K562 (cell line): ENCODE measurements at regions not wholly inside any gene's neighbourhood (a gene's known extent, or its start where the extent isn't known, plus 50 kb on each side); places are given as distances from the start of the nearest gene placed in this dataset.
A peak's percentile ranks its signal among the peaks of the same experiment; 100 is the strongest.

Experiments
- ATAC-seq: fragments of 200-7000 bp; cut with Tn5 transposase; 3 replicates; pipeline ENCODE4 v1.9.1; 2020; ENCODE audit warnings: moderate library complexity
- BruUV-seq: library from RNA; stranded (reverse); fragments of 400-500 nt; replicated peaks from 2 replicates; lab custom pipeline; 2021; lab: Mats Ljungman, UMichigan
- CTCF ChIA-PET: fragments of 300-600 bp; formaldehyde crosslinking; extraction: SDS; loops from one replicate; lab custom pipeline; 2021; ENCODE audit warnings: low intra/inter-chr PET ratio; lab: Yijun Ruan, JAX
- POLR2A ChIA-PET: fragments of 300-600, 350-650 bp; sonication (Branson Sonifier 250); formaldehyde crosslinking; extraction: SDS; loops from one replicate; lab custom pipeline; 2021; ENCODE audit warnings: antibody characterized with exemption, inconsistent platforms; lab: Yijun Ruan, JAX
- DNase-seq, 4 experiments: peaks; one replicate each; pipeline versions ENCODE4 v3.0.0 to v3.0.0-alpha.2; 2011 to 2018; ENCODE audit warnings: low spot score in 3 of 4, mixed read lengths in 3 of 4; ENCODE audit errors: extremely low read depth in 1 of 4
- FAIRE-seq: peaks from 2 replicates; lab custom pipeline; 2011; peaks lifted over from hg19 to GRCh38; lab: Jason Lieb, UNC
- H2AFZ ChIP-seq: 2 replicates; pipeline ENCODE4 v1.6.0; 2011; ENCODE audit warnings: low read depth, low read length, control low read depth, inconsistent platforms
- H3K27ac ChIP-seq: fragments of 200-600 bp; 3 replicates; pipeline ENCODE4 v1.8.0; 2011; ENCODE audit warnings: low read depth, mild to moderate bottlenecking, control low read depth, inconsistent platforms, low read length, moderate library complexity, mixed read lengths; ENCODE audit errors: extremely low read depth
- H3K27me3 ChIP-seq, 2 experiments: fragments of 300-600 bp in 1 of 2; 2 replicates in 1 of 2; 3 replicates in 1 of 2; pipeline versions ENCODE4 v1.6.0 to v1.8.0; 2011; ENCODE audit warnings: inconsistent platforms in 2 of 2, low read length in 2 of 2, mild to moderate bottlenecking in 1 of 2, mixed read lengths in 1 of 2, moderate library complexity in 1 of 2; ENCODE audit not compliant: control insufficient read depth in 2 of 2, insufficient read depth in 2 of 2
- H3K36me3 ChIP-seq: fragments of 300-600 bp; 3 replicates; pipeline ENCODE4 v1.8.0; 2011; ENCODE audit warnings: mild to moderate bottlenecking, low read length, inconsistent platforms; ENCODE audit not compliant: control insufficient read depth, insufficient read depth
- H3K4me1 ChIP-seq, 2 experiments: fragments of 200-600 bp in 1 of 2; replicated peaks in 1 of 2; 2 replicates in 1 of 2; 3 replicates in 1 of 2; pipeline versions ENCODE4 v1.5.1 to v1.8.0; 2011; ENCODE audit warnings: inconsistent platforms in 2 of 2, low read length in 2 of 2, mild to moderate bottlenecking in 1 of 2, mixed read lengths in 1 of 2, moderate library complexity in 1 of 2; ENCODE audit not compliant: control insufficient read depth in 2 of 2, insufficient read depth in 2 of 2
- H3K4me2 ChIP-seq: 2 replicates; pipeline ENCODE4 v1.6.1; 2011; ENCODE audit warnings: low read length, control low read depth, inconsistent platforms, mixed read lengths; ENCODE audit not compliant: insufficient read depth
- H3K4me3 ChIP-seq: fragments of 200-600 bp; sonication (generic), shearing (Covaris generic); 2 replicates; pipeline ENCODE4 v1.5.1; 2016; ENCODE audit warnings: control low read depth, inconsistent platforms
- H3K79me2 ChIP-seq: fragments of 200-600 bp; 3 replicates; pipeline ENCODE4 v1.8.0; 2011; ENCODE audit warnings: low read length, inconsistent platforms; ENCODE audit not compliant: control insufficient read depth, insufficient read depth
- H3K9ac ChIP-seq, 2 experiments: 2 replicates each; pipeline versions ENCODE4 v1.6.0 to v1.6.1; 2011; ENCODE audit warnings: low read depth in 2 of 2, low read length in 2 of 2, control low read depth in 1 of 2, inconsistent platforms in 1 of 2, mild to moderate bottlenecking in 1 of 2, mixed read lengths in 1 of 2; ENCODE audit not compliant: insufficient read depth in 1 of 2
- H3K9me1 ChIP-seq: one replicate; pipeline ENCODE4 v1.6.0; 2011; ENCODE audit warnings: inconsistent platforms, mild to moderate bottlenecking, low read length, moderate library complexity; ENCODE audit not compliant: control insufficient read depth, insufficient read depth
- H3K9me3 ChIP-seq: replicated peaks from 2 replicates; pipeline ENCODE4 v1.5.1; 2011; ENCODE audit warnings: low read depth, low read length, inconsistent platforms; ENCODE audit not compliant: control insufficient read depth, insufficient read depth
- H4K20me1 ChIP-seq: replicated peaks from 2 replicates; pipeline ENCODE4 v1.6.1; 2011; ENCODE audit warnings: low read length, inconsistent platforms, mixed read lengths; ENCODE audit not compliant: control insufficient read depth, insufficient read depth
- BRD4 ChIP-seq: fragments of 200-600 bp; sonication (generic); IDR thresholded peaks from 2 replicates; pipeline ENCODE4 v1.6.1; 2017; ENCODE audit warnings: inconsistent platforms
- CEBPB ChIP-seq: fragments of 450-650 bp; IDR thresholded peaks from 2 replicates; pipeline ENCODE4 v1.6.1; 2016; ENCODE audit warnings: missing genetic modification characterization, missing compliant biosample characterization
- CEBPG ChIP-seq, 3 experiments: fragments of 200-800 bp in 1 of 3; sonication (Bioruptor generic) in 1 of 3; sonication (generic) in 1 of 3; formaldehyde crosslinking in 1 of 3; IDR thresholded peaks in 2 of 3; conservative IDR thresholded peaks in 1 of 3; 2 replicates each; pipeline versions ENCODE4 v1.6.1 to v1.8.0; 2016 to 2022; ENCODE audit warnings: missing compliant biosample characterization in 2 of 3, missing genetic modification characterization in 2 of 3, mild to moderate bottlenecking in 1 of 3, missing genetic modification reagents in 1 of 3
- FIP1L1 ChIP-seq: fragments of 200-400 bp; formaldehyde crosslinking; IDR thresholded peaks from 2 replicates; pipeline ENCODE4 v1.6.1; 2018; ENCODE audit warnings: mild to moderate bottlenecking, low read depth, low read length; ENCODE audit not compliant: poor library complexity, severe bottlenecking
- HDGF ChIP-seq: fragments of 450-650 bp; IDR thresholded peaks from 2 replicates; pipeline ENCODE4 v1.6.1; 2016
- MTF1 ChIP-seq: fragments of 250-450 bp; sonication (Bioruptor Pico); IDR thresholded peaks from 2 replicates; pipeline ENCODE4 v1.9.0; 2021; ENCODE audit warnings: moderate library complexity, mild to moderate bottlenecking, inconsistent platforms, borderline replicate concordance
- TGIF2 ChIP-seq: sonication (generic); formaldehyde crosslinking; IDR thresholded peaks from 2 replicates; pipeline ENCODE4 v1.8.1; 2022; ENCODE audit warnings: mild to moderate bottlenecking, missing genetic modification reagents, moderate library complexity
- ZKSCAN8 ChIP-seq: fragments of 200-800 bp; sonication (Bioruptor generic); IDR thresholded peaks from 2 replicates; pipeline ENCODE4 v1.6.1; 2016; ENCODE audit warnings: missing genetic modification characterization, missing compliant biosample characterization
- ZNF444 ChIP-seq: fragments of 250-450 bp; sonication (Bioruptor Pico); IDR thresholded peaks from 2 replicates; pipeline ENCODE4 v1.4.0; 2020; ENCODE audit warnings: mild to moderate bottlenecking, moderate library complexity
- ZNF766 ChIP-seq: fragments of 200-800 bp; sonication (Bioruptor generic); conservative IDR thresholded peaks from 2 replicates; pipeline ENCODE4 v1.6.1; 2016; ENCODE audit warnings: missing genetic modification characterization, missing compliant biosample characterization
- WGBS: fragments of 100-300 bp; shearing (Covaris generic); methylation state at CpG from one replicate; pipeline ENCODE4 v1.1.6; 2016; ENCODE audit warnings: low coverage, mixed read lengths; ENCODE audit not compliant: insufficient coverage; ENCODE audit errors: missing lambda C conversion rate; 5-methylcytosine and 5-hydroxymethylcytosine counted together
- in situ Hi-C: fragments of 300-500 bp; cut with MboI; formaldehyde crosslinking; loops from 4 replicates; pipeline ENCODE4 v1.15.0; 2018; ENCODE audit warnings: inconsistent platforms, mixed read lengths
- intact Hi-C: fragments of 100-400 bp; cut with micrococcal nuclease; formaldehyde crosslinking; loops from 2 replicates; pipeline ENCODE4 v1.14.2; 2022

DNA sequence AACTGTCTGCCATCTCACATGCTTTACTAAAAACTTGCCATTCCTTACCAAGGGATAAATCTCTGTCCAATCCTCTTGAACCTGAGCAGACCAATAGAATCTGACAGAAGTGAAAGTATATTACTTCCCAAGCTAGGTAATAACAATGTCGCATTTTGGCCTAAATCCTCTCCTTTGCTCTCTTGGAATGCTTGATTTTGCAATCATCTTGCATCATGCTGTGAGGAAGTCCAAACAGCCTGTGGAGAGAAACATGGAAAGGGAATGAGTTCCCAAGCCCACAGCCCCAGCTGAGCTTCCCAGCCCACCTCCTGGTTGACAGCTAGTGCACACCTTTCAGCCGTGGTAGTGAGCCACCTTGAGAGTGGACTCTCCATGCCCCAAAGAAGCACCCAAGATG is 540.6 kb downstream of the STK39 start (continued):
- TF ChIP-seq ZNF766 (no peak), TGIF2 (CRISPR knock-in tag) (no peak), MTF1 (no peak)

DNA sequence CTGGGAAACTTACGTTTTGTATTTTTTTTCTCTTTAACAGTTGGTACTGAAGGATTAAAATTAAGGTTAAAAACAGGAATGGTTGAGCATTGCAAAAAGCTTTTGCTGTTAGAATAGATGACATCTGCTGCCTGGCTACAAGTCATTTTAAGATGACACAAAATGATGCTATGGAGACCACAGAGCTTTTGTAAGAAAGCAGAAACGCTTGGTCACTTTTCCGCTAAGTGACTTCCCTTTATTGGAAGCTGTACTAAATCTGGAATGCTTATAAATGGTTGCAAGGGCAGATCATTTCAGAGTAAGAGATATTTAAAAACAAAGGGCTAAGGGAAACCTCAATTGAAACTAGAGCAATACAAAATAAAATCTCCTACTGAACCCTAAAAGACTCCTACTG is 544.0 kb downstream of the STK39 start:
- Histone ChIP-seq H3K9ac (no peak overlapping the region), H4K20me1 (no peaks in the 10 kb centered on the region), H3K9me1 (no peaks in the 10 kb centered on the region), H3K36me3 (no peaks in the 10 kb centered on the region), H3K79me2 (no peaks in the 10 kb centered on the region), H3K4me2 (no peak overlapping the region), H2AFZ (no peak overlapping the region), H3K9me3 (no peaks in the 10 kb centered on the region), H3K4me1 (no peaks in the 10 kb centered on the region), H3K4me3 (no peak overlapping the region), H3K27me3 (no peaks in the 10 kb centered on the region), H3K27ac (no peak overlapping the region)
- in situ Hi-C loops, result no loop called here
- ChIA-PET POLR2A (interaction anchor here (0.7 kb wide), 1 partner anchor 932 kb away, joined by 3 read pairs; no protein-coding TSS in a partner anchor), CTCF (no interaction called here)
- WGBS, result 0% methylated on average over 3 of the region's 3 CpGs
- intact Hi-C loops, result no loop called here
- ATAC-seq (no peak), DNase-seq (no peak), FAIRE-seq (no peak)
- no TSS peak for BruUV-seq
- no peak for TF ChIP-seq BRD4
- TF ChIP-seq FIP1L1, result no peak

DNA sequence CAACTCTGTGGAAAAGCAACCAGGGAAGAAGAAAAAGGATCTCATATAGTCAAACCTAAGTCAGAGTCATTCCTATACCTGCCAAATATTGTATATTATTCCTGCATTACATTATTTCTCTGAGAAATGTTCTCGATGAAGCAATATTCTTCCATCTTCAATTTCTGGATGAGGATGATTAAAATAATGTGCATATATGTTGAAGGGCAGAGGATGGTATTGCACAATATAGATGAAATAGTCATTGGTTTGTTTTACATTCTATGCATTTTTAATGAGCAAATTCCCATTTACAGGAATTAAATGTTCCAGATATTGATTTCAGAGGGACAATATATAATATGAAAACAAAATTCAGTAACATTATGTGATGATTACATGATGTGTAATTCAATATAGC is 545.2 kb downstream of the STK39 start:
- DNase-seq (no peak), FAIRE-seq (no peak), ATAC-seq (no peak)
- H2AFZ ChIP-seq, result no peak overlapping the region
- H3K4me1 ChIP-seq, result no peaks in the 10 kb centered on the region
- H3K27ac ChIP-seq, result no peak overlapping the region
- ChIA-PET POLR2A (no interaction called here), CTCF (no interaction called here)
- H3K4me2 ChIP-seq, result no peak overlapping the region
- no peaks in the 10 kb centered on the region for H4K20me1 ChIP-seq
- in situ Hi-C loops, result no loop called here
- no peaks in the 10 kb centered on the region for H3K27me3 ChIP-seq
- WGBS, result 0% methylated on average over 1 of the region's 1 CpG
- H3K4me3 ChIP-seq, result no peak overlapping the region
- intact Hi-C loops, result no loop called here
- no peaks in the 10 kb centered on the region for H3K9me1 ChIP-seq
- TF ChIP-seq ZNF444 (no peak), HDGF (no peak), ZKSCAN8 (no peak), CEBPG (CRISPR knock-in tag; IDR thresholded peaks at IDR 0.05) (no peak), CEBPG (tag; conservative IDR thresholded peaks at IDR 0.05 in 1 of 2, IDR thresholded peaks at IDR 0.05 in 1 of 2) (peak; percentile 47 to 92; a peak in 3 of 4 replicates), CEBPB (peak; percentile 82)
- TF ChIP-seq, all 486 proteins: peak for 2
- no peaks in the 10 kb centered on the region for H3K36me3 ChIP-seq
- BruUV-seq, result no TSS peak
- no peak overlapping the region for H3K9ac ChIP-seq
- no peaks in the 10 kb centered on the region for H3K9me3 ChIP-seq
- no peaks in the 10 kb centered on the region for H3K79me2 ChIP-seq
